H1 (cell line): ENCODE measurements at regions not wholly inside any gene's neighbourhood (a gene's known extent, or its start where the extent isn't known, plus 50 kb on each side); places are given as distances from the start of the nearest gene placed in this dataset.

Experiments
- ATF3 ChIP-seq: IDR thresholded peaks from 2 replicates; pipeline ENCODE4 v1.6.1; 2011; ENCODE audit warnings: low read depth, mild to moderate bottlenecking, low read length; ENCODE audit not compliant: insufficient read depth
- BACH1 ChIP-seq: IDR thresholded peaks from 2 replicates; pipeline ENCODE4 v1.6.1; 2012; ENCODE audit warnings: low read length, improper control_type of control experiment
- FOSL1 ChIP-seq: IDR thresholded peaks from 2 replicates; pipeline ENCODE4 v1.6.1; 2011; ENCODE audit warnings: mild to moderate bottlenecking, low read depth, low read length, moderate library complexity; ENCODE audit not compliant: insufficient read depth
- POU5F1 ChIP-seq: IDR thresholded peaks from 2 replicates; pipeline ENCODE4 v1.6.1; 2011; ENCODE audit warnings: low read depth, mild to moderate bottlenecking, low read length, moderate library complexity
- SAP30 ChIP-seq: fragments of 300-600 bp; sonication (generic); IDR thresholded peaks from 2 replicates; pipeline ENCODE4 v1.7.1; 2012; ENCODE audit warnings: low read length, moderate library complexity, mild to moderate bottlenecking, inconsistent platforms; ENCODE audit not compliant: insufficient read depth, insufficient replicate concordance
- SP2 ChIP-seq: IDR thresholded peaks from 2 replicates; pipeline ENCODE4 v1.6.1; 2012; ENCODE audit warnings: mild to moderate bottlenecking, low read length, inconsistent platforms
- ZNF274 ChIP-seq: IDR thresholded peaks from 2 replicates; pipeline ENCODE4 v1.7.0; 2012; ENCODE audit warnings: low read length, borderline replicate concordance; ENCODE audit errors: extremely low read depth

- TF ChIP-seq ATF3: no peak
- no peak for TF ChIP-seq FOSL1
- no peak for TF ChIP-seq SAP30
- TF ChIP-seq ZNF274: no peak
- TF ChIP-seq POU5F1: no peak
- no peak for TF ChIP-seq BACH1
- no peak for TF ChIP-seq SP2
These were observed 186.9 kb upstream of the TUT7 start (continued) for GRCh38 chr9:86541014-86541570.
